IPS-15b (cell line): ENCODE measurements at regions not wholly inside any gene's neighbourhood (a gene's known extent, or its start where the extent isn't known, plus 50 kb on each side); places are given as distances from the start of the nearest gene placed in this dataset.
"Not testable (repeated sequence)": the region's sequence is repeated elsewhere in the genome, so short reads cannot be mapped to it uniquely, and the experiment has no call there.

Source experiments
- H3K27me3 ChIP-seq: one replicate; pipeline ENCODE4 v1.6.1; 2013; ENCODE audit warnings: low read length; ENCODE audit not compliant: control insufficient read depth, insufficient read depth
- H3K36me3 ChIP-seq: one replicate; pipeline ENCODE4 v1.6.1; 2013; ENCODE audit warnings: low read length; ENCODE audit not compliant: control insufficient read depth, insufficient read depth
- H3K4me1 ChIP-seq: one replicate; pipeline ENCODE4 v1.6.1; 2013; ENCODE audit warnings: mild to moderate bottlenecking, low read length; ENCODE audit not compliant: control insufficient read depth, insufficient read depth
- H3K4me3 ChIP-seq: one replicate; pipeline ENCODE4 v1.5.1; 2013; ENCODE audit warnings: low read depth, low read length
- H3K9ac ChIP-seq: one replicate; pipeline ENCODE4 v1.6.1; 2013; ENCODE audit warnings: low read depth, mild to moderate bottlenecking, low read length
- H3K9me3 ChIP-seq: one replicate; pipeline ENCODE4 v1.6.1; 2013; ENCODE audit warnings: mild to moderate bottlenecking, low read length; ENCODE audit not compliant: control insufficient read depth, insufficient read depth

GRCh38 chr5:86731319-86732117 is 113.8 kb downstream of the COX7C start:
- not testable (repeated sequence) for H3K9ac ChIP-seq, H3K9me3 ChIP-seq, H3K36me3 ChIP-seq, H3K4me3 ChIP-seq, H3K4me1 ChIP-seq, H3K27me3 ChIP-seq

- no peaks in the 10 kb centered on the region for H3K4me1 ChIP-seq
- H3K4me3 ChIP-seq: no peak overlapping the region
- H3K27me3 ChIP-seq: no peaks in the 10 kb centered on the region
- no peak overlapping the region for H3K9ac ChIP-seq
- no peaks in the 10 kb centered on the region for H3K9me3 ChIP-seq
- H3K36me3 ChIP-seq: no peaks in the 10 kb centered on the region
Observed at GRCh38 chr5:86735370-86735769, 117.6 kb downstream of the COX7C start.

GRCh38 chr5:86737579-86737978 is 119.8 kb downstream of the COX7C start:
- Histone ChIP-seq H3K27me3 (no peaks in the 10 kb centered on the region), H3K9me3 (no peaks in the 10 kb centered on the region), H3K9ac (no peak overlapping the region), H3K4me3 (no peak overlapping the region), H3K4me1 (no peaks in the 10 kb centered on the region), H3K36me3 (no peaks in the 10 kb centered on the region)

GRCh38 chr5:86748538-86749105 is 130.9 kb downstream of the COX7C start:
- H3K9me3 ChIP-seq: no peaks in the 10 kb centered on the region
- H3K27me3 ChIP-seq: no peaks in the 10 kb centered on the region
- no peak overlapping the region for H3K9ac ChIP-seq
- H3K36me3 ChIP-seq: no peaks in the 10 kb centered on the region
- H3K4me3 ChIP-seq: no peak overlapping the region
- no peaks in the 10 kb centered on the region for H3K4me1 ChIP-seq

- H3K9ac ChIP-seq: no peak overlapping the region
- no peaks in the 10 kb centered on the region for H3K27me3 ChIP-seq
- no peak overlapping the region for H3K4me3 ChIP-seq
- no peaks in the 10 kb centered on the region for H3K36me3 ChIP-seq
- H3K4me1 ChIP-seq: no peaks in the 10 kb centered on the region
- H3K9me3 ChIP-seq: no peaks in the 10 kb centered on the region
Observed at GRCh38 chr5:86749841-86750240, 132.1 kb downstream of the COX7C start.

GRCh38 chr5:86756839-86757238 is 139.1 kb downstream of the COX7C start:
- Histone ChIP-seq H3K27me3 (no peaks in the 10 kb centered on the region), H3K9me3 (no peaks in the 10 kb centered on the region), H3K36me3 (no peaks in the 10 kb centered on the region), H3K4me1 (no peaks in the 10 kb centered on the region), H3K9ac (no peak overlapping the region), H3K4me3 (no peak overlapping the region)

- Histone ChIP-seq H3K4me3 (no peak overlapping the region), H3K9ac (no peak overlapping the region), H3K27me3 (no peaks in the 10 kb centered on the region)
Observed at GRCh38 chr5:86757824-86758223, 140.1 kb downstream of the COX7C start.

GRCh38 chr5:86760661-86761060 is 142.9 kb downstream of the COX7C start:
- no peaks in the 10 kb centered on the region for H3K9me3 ChIP-seq
- no peak overlapping the region for H3K4me3 ChIP-seq
- H3K9ac ChIP-seq: no peak overlapping the region
- peaks cover 6% of the 10 kb centered on the region for H3K4me1 ChIP-seq
- no peaks in the 10 kb centered on the region for H3K27me3 ChIP-seq
- H3K36me3 ChIP-seq: no peaks in the 10 kb centered on the region

More at GRCh38 chr5:86757824-86758223, 140.1 kb downstream of the COX7C start:
- Histone ChIP-seq H3K36me3 (no peaks in the 10 kb centered on the region), H3K4me1 (no peaks in the 10 kb centered on the region), H3K9me3 (no peaks in the 10 kb centered on the region)

- no peaks in the 10 kb centered on the region for H3K27me3 ChIP-seq
- no peak overlapping the region for H3K4me3 ChIP-seq
- H3K9ac ChIP-seq: no peak overlapping the region
- peaks cover 4% of the 10 kb centered on the region for H3K9me3 ChIP-seq
- H3K4me1 ChIP-seq: peaks cover 6% of the 10 kb centered on the region
- H3K36me3 ChIP-seq: no peaks in the 10 kb centered on the region
Observed at GRCh38 chr5:86763929-86764328, 146.2 kb downstream of the COX7C start.

GRCh38 chr5:86765778-86766502 is 148.2 kb downstream of the COX7C start:
- no peak overlapping the region for H3K9ac ChIP-seq
- peaks cover 6% of the 10 kb centered on the region for H3K4me1 ChIP-seq
- peaks cover 6% of the 10 kb centered on the region for H3K9me3 ChIP-seq
- H3K4me3 ChIP-seq: no peak overlapping the region
- no peaks in the 10 kb centered on the region for H3K27me3 ChIP-seq
- no peaks in the 10 kb centered on the region for H3K36me3 ChIP-seq

GRCh38 chr5:86768699-86769202 is 151.0 kb downstream of the COX7C start:
- Histone ChIP-seq H3K27me3 (no peaks in the 10 kb centered on the region), H3K9ac (no peak overlapping the region), H3K4me1 (peaks cover 3% of the 10 kb centered on the region)

More at GRCh38 chr5:86768699-86769202, 151.0 kb downstream of the COX7C start:
- Histone ChIP-seq H3K9me3 (peaks cover 6% of the 10 kb centered on the region), H3K4me3 (no peak overlapping the region), H3K36me3 (no peaks in the 10 kb centered on the region)
